ENCODE measurements at regions not wholly inside any gene's neighbourhood (a gene's known extent, or its start where the extent isn't known, plus 50 kb on each side); places are given as distances from the start of the nearest gene placed in this dataset.
"Not testable (repeated sequence)": the region's sequence is repeated elsewhere in the genome, so short reads cannot be mapped to it uniquely, and the experiment has no call there.

GRCh38 chr6:149247385-149247763 lies 70.1 kb upstream of the TAB2 start:
- Mint-ChIP-seq H3K27me3 (no peaks in the 10 kb centered on the region), H3K4me1 (ENCODE audit: low read depth) (peaks cover 33% of the 10 kb centered on the region), H3K36me3 (ENCODE audit: low read depth) (no peaks in the 10 kb centered on the region), H3K9me3 (no peaks in the 10 kb centered on the region), H3K27ac (no peak overlapping the region), H3K4me3 (no peak overlapping the region)
- intact Hi-C loops (cut with DNase I, micrococcal nuclease), result no loop called here
- no peak for DNase-seq
- Histone ChIP-seq H3K36me3 (ENCODE audit: insufficient read depth, low read length) (no peaks in the 10 kb centered on the region), H3K27me3 (ENCODE audit: control insufficient read depth in 1 of 2, insufficient read depth in 2 of 2, low read length in 2 of 2) (no peaks in the 10 kb centered on the region), H3K27ac (ENCODE audit: low read depth in 1 of 2, low read length in 2 of 2) (no peak overlapping the region), H3K4me1 (ENCODE audit: insufficient read depth, low read length) (peaks cover 22% of the 10 kb centered on the region), H3K4me3 (ENCODE audit: low read length) (no peak overlapping the region), H3K9me3 (ENCODE audit: control insufficient read depth in 1 of 2, insufficient read depth in 1 of 2, low read length in 2 of 2) (no peaks in the 10 kb centered on the region)
- CTCF ChIA-PET, result no interaction called here
- TF ChIP-seq CTCF (IDR thresholded peaks at IDR 0.05), result no peak
- no peak for ATAC-seq (ENCODE audit: poor library complexity)
- POLR2A ChIA-PET, result no interaction called here

- H3K4me1 ChIP-seq (ENCODE audit: insufficient read depth, low read length), result peaks cover 22% of the 10 kb centered on the region
- DNase-seq; H3K27me3 ChIP-seq (ENCODE audit: control insufficient read depth in 1 of 2, insufficient read depth in 2 of 2, low read length in 2 of 2); intact Hi-C loops (cut with DNase I, micrococcal nuclease); H3K9me3 Mint-ChIP-seq; POLR2A ChIA-PET; H3K36me3 Mint-ChIP-seq (ENCODE audit: low read depth); ATAC-seq (ENCODE audit: poor library complexity); H3K4me3 Mint-ChIP-seq; H3K9me3 ChIP-seq (ENCODE audit: control insufficient read depth in 1 of 2, insufficient read depth in 1 of 2, low read length in 2 of 2); H3K27me3 Mint-ChIP-seq; H3K4me3 ChIP-seq (ENCODE audit: low read length); CTCF ChIA-PET; H3K27ac ChIP-seq (ENCODE audit: low read depth in 1 of 2, low read length in 2 of 2); H3K27ac Mint-ChIP-seq; H3K36me3 ChIP-seq (ENCODE audit: insufficient read depth, low read length): not testable (repeated sequence)
- peaks cover 33% of the 10 kb centered on the region for H3K4me1 Mint-ChIP-seq (ENCODE audit: low read depth)
These were observed 69.2 kb upstream of the TAB2 start for GRCh38 chr6:149248263-149248662.

GRCh38 chr6:149248693-149249369 lies 68.7 kb upstream of the TAB2 start:
- no peak overlapping the region for H3K4me3 Mint-ChIP-seq
- POLR2A ChIA-PET, result no interaction called here

More at GRCh38 chr6:149248693-149249369, 68.7 kb upstream of the TAB2 start:
- Histone ChIP-seq H3K4me1 (ENCODE audit: insufficient read depth, low read length) (peaks cover 22% of the 10 kb centered on the region), H3K27ac (ENCODE audit: low read depth in 1 of 2, low read length in 2 of 2) (no peak overlapping the region), H3K4me3 (ENCODE audit: low read length) (no peak overlapping the region), H3K27me3 (ENCODE audit: control insufficient read depth in 1 of 2, insufficient read depth in 2 of 2, low read length in 2 of 2) (no peaks in the 10 kb centered on the region), H3K36me3 (ENCODE audit: insufficient read depth, low read length) (no peaks in the 10 kb centered on the region), H3K9me3 (ENCODE audit: control insufficient read depth in 1 of 2, insufficient read depth in 1 of 2, low read length in 2 of 2) (no peaks in the 10 kb centered on the region)
- no peak for TF ChIP-seq CTCF (IDR thresholded peaks at IDR 0.05)
- no peak overlapping the region for H3K27ac Mint-ChIP-seq
- no peaks in the 10 kb centered on the region for H3K36me3 Mint-ChIP-seq (ENCODE audit: low read depth)
- CTCF ChIA-PET, result interaction anchor here (1.0 kb wide), 1 partner anchor 12 kb away, joined by 6 read pairs; no protein-coding TSS in a partner anchor
- no peaks in the 10 kb centered on the region for H3K9me3 Mint-ChIP-seq
- ATAC-seq (ENCODE audit: poor library complexity) (peak; percentile 60), DNase-seq (peak in 8 of 14 experiments; percentile 8 to 64 (median 32))
- no peaks in the 10 kb centered on the region for H3K27me3 Mint-ChIP-seq
- intact Hi-C loops (cut with DNase I, micrococcal nuclease), result no loop called here
- peaks cover 28% of the 10 kb centered on the region for H3K4me1 Mint-ChIP-seq (ENCODE audit: low read depth)

Measured in CD4-positive, alpha-beta T cell (primary cell).